K562 (cell line): ENCODE measurements at regions not wholly inside any gene's neighbourhood (a gene's known extent, or its start where the extent isn't known, plus 50 kb on each side); places are given as distances from the start of the nearest gene placed in this dataset.

Experiments
- ATAC-seq: fragments of 200-7000 bp; cut with Tn5 transposase; 3 replicates; pipeline ENCODE4 v1.9.1; 2020; ENCODE audit warnings: moderate library complexity
- BruUV-seq: library from RNA; stranded (reverse); fragments of 400-500 nt; replicated peaks from 2 replicates; lab custom pipeline; 2021; lab: Mats Ljungman, UMichigan
- CTCF ChIA-PET: fragments of 300-600 bp; formaldehyde crosslinking; extraction: SDS; loops from one replicate; lab custom pipeline; 2021; ENCODE audit warnings: low intra/inter-chr PET ratio; lab: Yijun Ruan, JAX
- POLR2A ChIA-PET: fragments of 300-600, 350-650 bp; sonication (Branson Sonifier 250); formaldehyde crosslinking; extraction: SDS; loops from one replicate; lab custom pipeline; 2021; ENCODE audit warnings: antibody characterized with exemption, inconsistent platforms; lab: Yijun Ruan, JAX
- DNase-seq, 4 experiments: peaks; one replicate each; pipeline versions ENCODE4 v3.0.0 to v3.0.0-alpha.2; 2011 to 2018; ENCODE audit warnings: low spot score in 3 of 4, mixed read lengths in 3 of 4; ENCODE audit errors: extremely low read depth in 1 of 4
- FAIRE-seq: peaks from 2 replicates; lab custom pipeline; 2011; peaks lifted over from hg19 to GRCh38; lab: Jason Lieb, UNC
- H2AFZ ChIP-seq: 2 replicates; pipeline ENCODE4 v1.6.0; 2011; ENCODE audit warnings: low read depth, low read length, control low read depth, inconsistent platforms
- H3K27ac ChIP-seq: fragments of 200-600 bp; 3 replicates; pipeline ENCODE4 v1.8.0; 2011; ENCODE audit warnings: low read depth, mild to moderate bottlenecking, control low read depth, inconsistent platforms, low read length, moderate library complexity, mixed read lengths; ENCODE audit errors: extremely low read depth
- H3K27me3 ChIP-seq, 2 experiments: fragments of 300-600 bp in 1 of 2; 2 replicates in 1 of 2; 3 replicates in 1 of 2; pipeline versions ENCODE4 v1.6.0 to v1.8.0; 2011; ENCODE audit warnings: inconsistent platforms in 2 of 2, low read length in 2 of 2, mild to moderate bottlenecking in 1 of 2, mixed read lengths in 1 of 2, moderate library complexity in 1 of 2; ENCODE audit not compliant: control insufficient read depth in 2 of 2, insufficient read depth in 2 of 2
- H3K36me3 ChIP-seq: fragments of 300-600 bp; 3 replicates; pipeline ENCODE4 v1.8.0; 2011; ENCODE audit warnings: mild to moderate bottlenecking, low read length, inconsistent platforms; ENCODE audit not compliant: control insufficient read depth, insufficient read depth
- H3K4me1 ChIP-seq, 2 experiments: fragments of 200-600 bp in 1 of 2; replicated peaks in 1 of 2; 2 replicates in 1 of 2; 3 replicates in 1 of 2; pipeline versions ENCODE4 v1.5.1 to v1.8.0; 2011; ENCODE audit warnings: inconsistent platforms in 2 of 2, low read length in 2 of 2, mild to moderate bottlenecking in 1 of 2, mixed read lengths in 1 of 2, moderate library complexity in 1 of 2; ENCODE audit not compliant: control insufficient read depth in 2 of 2, insufficient read depth in 2 of 2
- H3K4me2 ChIP-seq: 2 replicates; pipeline ENCODE4 v1.6.1; 2011; ENCODE audit warnings: low read length, control low read depth, inconsistent platforms, mixed read lengths; ENCODE audit not compliant: insufficient read depth
- H3K4me3 ChIP-seq: fragments of 200-600 bp; sonication (generic), shearing (Covaris generic); 2 replicates; pipeline ENCODE4 v1.5.1; 2016; ENCODE audit warnings: control low read depth, inconsistent platforms
- H3K79me2 ChIP-seq: fragments of 200-600 bp; 3 replicates; pipeline ENCODE4 v1.8.0; 2011; ENCODE audit warnings: low read length, inconsistent platforms; ENCODE audit not compliant: control insufficient read depth, insufficient read depth
- H3K9ac ChIP-seq, 2 experiments: 2 replicates each; pipeline versions ENCODE4 v1.6.0 to v1.6.1; 2011; ENCODE audit warnings: low read depth in 2 of 2, low read length in 2 of 2, control low read depth in 1 of 2, inconsistent platforms in 1 of 2, mild to moderate bottlenecking in 1 of 2, mixed read lengths in 1 of 2; ENCODE audit not compliant: insufficient read depth in 1 of 2
- H3K9me1 ChIP-seq: one replicate; pipeline ENCODE4 v1.6.0; 2011; ENCODE audit warnings: inconsistent platforms, mild to moderate bottlenecking, low read length, moderate library complexity; ENCODE audit not compliant: control insufficient read depth, insufficient read depth
- H3K9me3 ChIP-seq: replicated peaks from 2 replicates; pipeline ENCODE4 v1.5.1; 2011; ENCODE audit warnings: low read depth, low read length, inconsistent platforms; ENCODE audit not compliant: control insufficient read depth, insufficient read depth
- H4K20me1 ChIP-seq: replicated peaks from 2 replicates; pipeline ENCODE4 v1.6.1; 2011; ENCODE audit warnings: low read length, inconsistent platforms, mixed read lengths; ENCODE audit not compliant: control insufficient read depth, insufficient read depth
- BHLHE40 ChIP-seq: IDR thresholded peaks from 2 replicates; pipeline ENCODE4 v1.6.1; 2011; ENCODE audit warnings: low read length, improper control_type of control experiment
- BRCA1 ChIP-seq, 2 experiments: fragments of 450-650 bp in 1 of 2; sonication (generic) in 1 of 2; formaldehyde crosslinking in 1 of 2; IDR thresholded peaks; 2 replicates each; pipeline versions ENCODE4 v1.5.0 to v1.6.1; 2017 to 2020; ENCODE audit warnings: mild to moderate bottlenecking in 1 of 2, missing genetic modification reagents in 1 of 2
- DIDO1 ChIP-seq: fragments of 450-650 bp; IDR thresholded peaks from 2 replicates; pipeline ENCODE4 v1.6.1; 2016; ENCODE audit warnings: low read depth, missing biosample characterization, missing genetic modification characterization
- EWSR1 ChIP-seq: fragments of 450-650 bp; IDR thresholded peaks from 2 replicates; pipeline ENCODE4 v1.6.1; 2018; ENCODE audit warnings: borderline replicate concordance, mild to moderate bottlenecking, low read depth, moderate library complexity; ENCODE audit not compliant: partially characterized antibody
- NFXL1 ChIP-seq: fragments of 450-650 bp; formaldehyde crosslinking; IDR thresholded peaks from 2 replicates; pipeline ENCODE4 v1.4.0; 2021; ENCODE audit warnings: mild to moderate bottlenecking
- NONO ChIP-seq, 2 experiments: fragments of 200-400 bp in 1 of 2; fragments of 450-650 bp in 1 of 2; formaldehyde crosslinking in 1 of 2; IDR thresholded peaks; 2 replicates each; pipeline ENCODE4 v1.6.1; 2017; ENCODE audit warnings: low read depth in 2 of 2, mild to moderate bottlenecking in 2 of 2, moderate library complexity in 2 of 2, low read length in 1 of 2
- ZNF146 ChIP-seq: IDR thresholded peaks from one replicate; pipeline ENCODE4 v1.6.1; 2018; ENCODE audit warnings: missing compliant biosample characterization; ENCODE audit not compliant: unreplicated experiment
- ZNF174 ChIP-seq: fragments of 250-450 bp; sonication (Bioruptor Pico); IDR thresholded peaks from 2 replicates; pipeline ENCODE4 v1.4.0; 2020; ENCODE audit warnings: mild to moderate bottlenecking
- ZNF398 ChIP-seq: fragments of 250-450 bp; sonication (Bioruptor Pico); IDR thresholded peaks from 2 replicates; pipeline ENCODE4 v1.8.0; 2021; ENCODE audit warnings: moderate library complexity, mild to moderate bottlenecking, inconsistent platforms
- ZNF507 ChIP-seq: conservative IDR thresholded peaks from 2 replicates; pipeline ENCODE4 v1.6.1; 2017; ENCODE audit warnings: missing genetic modification characterization, missing compliant biosample characterization
- ZNF766 ChIP-seq: fragments of 200-800 bp; sonication (Bioruptor generic); conservative IDR thresholded peaks from 2 replicates; pipeline ENCODE4 v1.6.1; 2016; ENCODE audit warnings: missing genetic modification characterization, missing compliant biosample characterization
- in situ Hi-C: fragments of 300-500 bp; cut with MboI; formaldehyde crosslinking; loops from 4 replicates; pipeline ENCODE4 v1.15.0; 2018; ENCODE audit warnings: inconsistent platforms, mixed read lengths
- intact Hi-C: fragments of 100-400 bp; cut with micrococcal nuclease; formaldehyde crosslinking; loops from 2 replicates; pipeline ENCODE4 v1.14.2; 2022

- TF ChIP-seq BRCA1 (IDR thresholded peaks at IDR 0.05) (no peak), BRCA1 (CRISPR knock-in tag; IDR thresholded peaks at IDR 0.05) (no peak), DIDO1 (tag) (no peak), ZNF766 (CRISPR knock-in tag) (no peak), NFXL1 (no peak), ZNF507 (tag) (no peak), ZNF146 (CRISPR knock-in tag) (no peak)
Measured at GRCh38 chr7:17665029-17665428, 275.3 kb downstream of the SNX13 start (continued).

GRCh38 chr7:17668122-17668521 is 272.2 kb downstream of the SNX13 start:
- in situ Hi-C loops, result no loop called here

More at GRCh38 chr7:17668122-17668521, 272.2 kb downstream of the SNX13 start:
- CTCF ChIA-PET, result no interaction called here
- H3K9ac ChIP-seq, result no peak overlapping the region
- no peaks in the 10 kb centered on the region for H3K4me1 ChIP-seq
- H3K27me3 ChIP-seq, result peaks cover 0 to 8% of the 10 kb centered on the region in 2 experiments; a peak in 1 of 5 replicates
- ATAC-seq, result no peak
- no peak overlapping the region for H3K4me3 ChIP-seq
- no peak for FAIRE-seq
- no peak overlapping the region for H2AFZ ChIP-seq
- no peaks in the 10 kb centered on the region for H3K79me2 ChIP-seq
- H3K9me3 ChIP-seq, result no peaks in the 10 kb centered on the region
- no peak for DNase-seq
- H3K27ac ChIP-seq, result no peak overlapping the region
- TF ChIP-seq NONO (IDR thresholded peaks at IDR 0.05; ENCODE audit: low read depth in 2 of 2, low read length in 1 of 2) (no peak), ZNF398 (CRISPR knock-in tag) (no peak), NFXL1 (no peak), ZNF174 (no peak), EWSR1 (no peak), BHLHE40 (no peak)
- TF ChIP-seq, all 486 proteins: peak for 0
- H3K9me1 ChIP-seq, result no peaks in the 10 kb centered on the region
- H3K4me2 ChIP-seq, result no peak overlapping the region
- no TSS peak for BruUV-seq
- intact Hi-C loops, result no loop called here
- POLR2A ChIA-PET, result no interaction called here
- H4K20me1 ChIP-seq, result no peaks in the 10 kb centered on the region
- no peaks in the 10 kb centered on the region for H3K36me3 ChIP-seq
